Endothelial cell of hepatic sinusoid (primary cell): ENCODE measurements at regions not wholly inside any gene's neighbourhood (a gene's known extent, or its start where the extent isn't known, plus 50 kb on each side); places are given as distances from the start of the nearest gene placed in this dataset.
"Not testable (repeated sequence)": the region's sequence is repeated elsewhere in the genome, so short reads cannot be mapped to it uniquely, and the experiment has no call there.

Experiments
- in situ Hi-C: cut with HindIII; loops from 2 replicates; pipeline ENCODE4 v1.10.0; 2017; ENCODE audit warnings: low sequenced_read_pairs

DNA sequence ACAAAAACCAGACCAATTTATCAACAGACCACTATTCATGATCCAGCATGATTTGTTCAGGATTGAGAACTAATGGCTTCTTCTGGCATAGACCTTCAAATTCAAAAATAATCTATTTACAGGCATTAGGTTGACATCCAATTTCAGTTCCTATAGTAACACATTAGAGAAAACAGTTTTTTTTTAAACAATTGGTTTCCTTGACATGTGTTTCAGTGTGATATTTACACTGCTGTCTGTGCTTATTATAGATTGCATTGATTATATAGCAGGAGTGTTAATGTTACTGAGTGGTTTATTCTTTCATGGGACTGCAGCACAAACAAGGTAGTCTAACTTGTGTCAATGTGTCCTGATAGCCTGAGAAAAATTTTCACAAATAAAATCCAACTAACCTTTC is 579.3 kb downstream of the PLOD2 start:
- in situ Hi-C loops: no loop called here

DNA sequence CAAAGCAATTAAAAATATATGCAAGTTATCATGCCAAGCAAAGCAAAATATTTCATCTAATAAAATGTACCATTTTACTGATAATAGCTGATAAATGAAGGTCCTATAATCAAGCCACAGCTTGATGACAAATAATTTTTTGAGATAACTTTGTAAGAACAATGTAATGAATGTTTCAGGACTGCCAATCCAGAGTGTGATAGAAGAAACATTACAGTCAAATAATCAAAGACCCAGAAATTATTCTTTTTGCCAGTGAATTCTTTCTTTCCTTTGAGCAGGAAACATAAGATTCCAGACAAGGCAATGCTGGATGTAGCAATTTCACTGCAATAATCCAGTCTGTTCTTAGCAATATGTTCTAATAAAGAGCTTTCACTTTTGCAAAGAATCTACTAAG is 556.1 kb downstream of the PLOD2 start:
- in situ Hi-C loops: no loop called here

DNA sequence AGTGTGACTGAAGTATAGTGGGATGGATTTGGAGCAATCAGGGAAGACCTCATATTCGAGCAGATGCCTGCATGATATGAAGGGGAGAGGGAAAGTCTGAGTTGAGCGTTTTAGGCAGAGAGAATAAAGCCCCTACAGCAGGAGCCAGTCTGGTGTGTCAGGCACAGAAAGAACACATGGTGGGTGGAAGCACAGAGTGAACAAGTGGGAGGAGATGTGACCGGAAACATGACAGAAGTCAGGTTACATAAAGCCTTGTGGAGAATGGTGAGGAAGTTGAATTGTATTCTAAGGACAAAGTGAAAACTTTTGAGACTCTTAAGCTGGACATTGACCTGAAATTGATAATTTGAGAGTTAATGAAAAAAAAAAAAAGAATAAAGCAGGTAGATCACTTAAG is 541.0 kb downstream of the PLOD2 start:
- in situ Hi-C loops: no loop called here

DNA sequence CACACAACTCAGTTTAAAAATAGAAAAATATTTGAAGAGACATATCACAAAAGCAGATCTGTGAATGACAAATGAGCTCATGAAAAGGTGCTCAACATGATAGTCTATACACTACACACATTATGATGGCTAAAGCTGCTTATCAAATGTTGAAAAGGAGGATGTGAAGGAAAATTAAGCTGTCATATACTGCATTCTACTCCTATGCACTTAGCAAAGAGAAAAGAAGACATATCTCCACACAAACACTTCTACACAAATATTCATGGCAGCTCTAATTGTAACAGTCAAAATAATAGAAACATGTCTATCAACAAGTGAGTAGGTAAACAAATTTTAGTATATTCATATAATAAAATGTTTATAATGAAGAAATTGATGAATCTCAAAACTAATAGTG is 540.5 kb downstream of the PLOD2 start:
- in situ Hi-C loops: no loop called here

DNA sequence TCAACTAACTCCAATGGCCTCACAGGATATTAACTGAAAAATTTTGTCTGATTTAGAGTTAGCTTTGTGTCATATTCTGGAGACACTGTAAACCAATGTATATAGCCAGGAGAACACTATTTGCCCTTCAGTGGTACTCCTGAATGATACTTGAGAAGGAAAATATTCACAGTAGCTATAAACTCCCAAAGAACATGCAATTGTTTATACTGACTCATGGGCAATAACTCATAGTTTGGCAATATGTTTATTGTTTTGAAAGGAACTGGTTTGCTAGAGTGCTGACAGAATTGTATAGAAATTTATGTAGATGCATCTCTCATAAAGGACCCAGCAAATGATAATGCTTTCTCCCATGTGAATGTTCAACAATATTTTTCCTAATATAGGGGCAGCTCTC is 537.6 kb downstream of the PLOD2 start:
- in situ Hi-C loops: no loop called here

DNA sequence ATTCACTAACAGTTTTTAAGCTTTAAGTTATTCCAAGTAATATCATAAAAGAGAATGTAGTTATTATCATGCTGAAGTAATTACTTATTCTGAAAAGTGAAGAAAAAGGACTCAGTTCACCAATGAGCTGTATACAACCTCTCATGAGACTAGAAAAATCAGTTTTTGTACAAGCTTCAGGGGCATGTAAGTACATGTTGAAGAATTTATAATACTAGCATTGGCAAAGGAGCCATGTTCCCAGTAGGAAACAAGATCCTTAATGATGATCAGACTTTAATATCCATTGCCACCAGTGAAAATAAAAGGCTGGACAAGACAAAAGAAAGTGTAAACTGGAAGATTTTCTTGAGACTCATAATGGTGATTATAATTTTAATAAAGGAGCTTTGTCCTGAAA is 532.8 kb downstream of the PLOD2 start:
- in situ Hi-C loops: no loop called here

DNA sequence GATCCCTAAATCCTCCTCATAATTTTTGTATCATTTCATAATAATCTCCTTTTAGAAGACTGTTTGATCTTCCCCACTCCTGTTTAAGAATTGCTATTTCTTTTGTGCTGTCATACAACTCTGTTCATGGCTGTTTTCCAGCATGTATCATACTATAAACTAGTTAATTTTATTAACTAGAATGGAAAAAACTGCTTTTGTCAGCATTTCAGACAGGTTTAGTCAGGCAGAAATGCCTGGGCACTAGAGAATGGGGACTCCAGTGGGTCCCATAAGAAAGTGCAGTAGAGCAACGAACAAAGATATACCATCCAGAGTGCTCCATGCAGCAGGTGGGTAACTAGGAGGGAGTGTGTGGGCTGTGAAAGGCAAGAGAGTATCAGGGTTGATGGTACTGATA is 523.9 kb downstream of the PLOD2 start:
- in situ Hi-C loops: no loop called here

DNA sequence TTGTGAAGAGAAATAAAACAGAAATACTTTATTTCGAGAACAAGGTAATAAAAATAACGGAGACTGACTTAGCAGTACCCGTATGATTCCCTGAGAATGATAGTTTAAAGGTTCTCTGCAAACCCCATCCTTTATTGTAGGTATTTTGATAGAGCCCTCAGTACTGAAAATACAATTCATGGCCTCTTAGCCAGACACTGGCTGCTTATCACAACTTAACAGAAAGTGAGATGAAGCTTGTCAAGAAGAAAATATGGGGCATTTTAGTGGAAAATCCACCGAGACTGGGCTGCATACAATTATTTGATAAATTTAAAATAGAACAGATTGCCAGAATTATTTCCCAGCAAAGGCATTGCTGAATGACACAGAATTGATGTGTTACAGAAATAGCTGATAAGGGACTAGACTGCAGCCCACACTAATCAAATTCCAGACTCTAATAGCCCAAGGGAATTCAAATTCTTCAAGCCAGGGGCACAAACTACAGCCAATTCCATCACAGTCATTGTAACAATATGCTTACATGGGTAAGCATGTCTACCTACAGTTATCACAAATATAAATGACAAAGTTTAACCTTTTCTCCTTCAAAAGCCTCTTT is 521.9 kb downstream of the PLOD2 start:
- in situ Hi-C loops: no loop called here

DNA sequence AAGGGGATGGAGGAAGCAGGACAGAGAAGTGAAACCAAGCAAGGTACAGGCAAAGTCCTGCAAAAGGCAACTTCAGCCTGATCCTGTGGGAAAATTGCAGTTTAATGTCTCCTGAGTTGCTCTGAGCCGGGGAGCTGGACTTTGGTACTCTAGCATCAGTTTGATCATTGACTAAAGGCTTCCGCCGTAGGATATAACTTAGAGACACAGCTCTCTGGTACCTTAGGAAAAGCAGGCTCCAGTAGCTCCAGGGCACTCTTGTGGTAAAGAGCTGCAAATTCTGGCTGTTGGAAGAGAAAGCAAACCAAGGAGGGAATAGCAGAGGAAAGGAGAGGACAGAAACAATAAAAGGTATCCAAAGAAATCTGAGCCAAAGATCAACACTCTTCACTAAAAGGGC is 521.1 kb downstream of the PLOD2 start:
- in situ Hi-C loops: no loop called here

DNA sequence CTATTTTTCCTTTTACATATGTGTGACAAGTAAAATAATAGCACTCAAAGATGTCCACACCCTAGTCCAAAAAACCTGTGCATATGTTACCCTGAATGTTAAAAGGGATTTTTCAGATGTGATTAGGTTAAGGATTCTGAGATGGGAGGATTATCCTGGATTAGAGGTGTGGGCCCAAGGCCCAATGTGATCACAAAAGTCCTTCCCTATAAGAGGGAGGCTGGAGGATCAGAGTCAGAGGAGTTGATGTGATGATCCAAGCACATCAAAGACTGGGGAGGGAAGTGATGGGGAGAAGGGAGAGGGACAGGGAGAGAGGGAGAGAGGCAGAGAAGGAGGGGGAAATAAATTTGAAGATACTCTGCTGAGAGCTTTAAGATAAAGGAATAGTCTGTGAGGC is 512.6 kb downstream of the PLOD2 start:
- in situ Hi-C loops: no loop called here

DNA sequence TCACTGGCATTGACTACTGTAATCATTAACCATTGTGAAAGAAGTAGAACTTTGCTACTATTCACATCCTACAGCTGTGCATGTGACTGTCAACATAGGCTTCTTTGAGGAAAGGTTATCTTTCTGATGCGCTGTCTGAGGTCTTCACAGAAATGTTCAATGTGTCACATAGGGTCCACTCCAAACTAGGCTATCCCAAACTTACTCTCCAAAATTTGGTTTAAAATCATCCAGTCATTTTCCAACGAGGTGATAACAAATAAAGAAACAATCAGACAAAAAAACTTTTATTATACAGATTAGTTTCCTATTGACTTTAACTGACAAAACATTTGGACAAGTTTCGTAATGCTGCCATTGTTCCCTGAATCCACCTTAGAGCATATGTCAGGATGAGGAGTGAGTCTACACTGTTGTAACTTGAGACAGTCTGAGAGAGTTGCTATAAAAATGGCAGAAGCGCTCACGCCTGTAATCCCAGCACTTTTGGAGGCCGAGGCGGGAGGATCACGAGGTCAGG is 511.6 kb downstream of the PLOD2 start:
- in situ Hi-C loops: no loop called here

DNA sequence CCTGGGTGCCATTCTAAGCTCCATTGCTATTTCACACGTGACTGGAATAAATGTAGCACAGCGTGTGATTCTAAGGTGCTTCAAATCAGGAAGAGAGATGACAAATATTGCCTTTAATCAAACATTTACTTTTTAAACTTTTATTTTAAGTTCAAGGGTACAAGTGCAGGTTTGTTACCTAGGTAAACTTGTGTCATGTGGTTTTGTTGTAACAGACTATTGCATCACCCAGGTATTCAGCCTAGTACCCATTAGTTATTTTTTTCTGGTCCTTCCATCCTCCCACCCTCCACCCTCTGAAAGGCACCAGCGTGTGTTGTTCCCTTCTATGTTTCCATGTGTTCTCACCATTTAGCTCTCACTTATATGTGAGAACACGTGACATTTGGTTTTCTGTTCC is 510.8 kb downstream of the PLOD2 start:
- in situ Hi-C loops: no loop called here

DNA sequence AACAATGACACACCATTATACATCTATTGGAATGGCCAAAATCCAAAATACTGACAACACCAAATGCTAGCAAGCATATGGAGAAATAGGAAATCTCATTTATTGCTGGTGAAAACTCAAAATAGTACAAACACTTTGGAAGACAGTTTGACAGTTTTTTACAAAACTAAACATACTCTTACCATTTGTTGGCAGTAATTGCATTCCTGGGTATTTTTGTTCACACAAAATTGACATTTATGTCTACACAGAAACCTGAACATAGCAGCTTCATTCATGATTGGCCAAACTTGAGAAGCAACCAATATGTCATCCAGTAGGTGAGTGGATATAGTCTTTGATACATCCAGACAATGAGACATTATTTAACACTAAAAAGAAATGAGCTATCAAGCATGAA is 489.9 kb downstream of the PLOD2 start:
- in situ Hi-C loops: no loop called here

DNA sequence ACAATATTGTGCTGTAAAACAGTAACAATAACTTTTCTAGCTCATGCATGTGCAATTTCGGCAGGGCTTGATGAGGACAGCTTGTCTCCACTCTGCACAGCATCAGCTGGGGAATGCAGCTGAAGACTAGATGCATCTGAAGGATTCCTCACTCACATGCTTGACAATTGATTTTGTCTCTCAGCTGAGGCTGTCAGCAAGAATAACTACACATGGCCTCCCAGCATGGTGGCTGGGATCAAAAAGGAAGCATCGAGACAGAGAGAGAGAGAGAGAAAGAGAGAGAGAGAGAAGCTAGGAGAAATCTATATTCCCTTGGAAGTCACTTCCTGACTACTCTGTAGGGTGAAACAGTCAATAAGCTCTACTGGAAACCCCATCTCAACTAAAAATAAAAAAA is 487.1 kb downstream of the PLOD2 start:
- in situ Hi-C loops: no loop called here

DNA sequence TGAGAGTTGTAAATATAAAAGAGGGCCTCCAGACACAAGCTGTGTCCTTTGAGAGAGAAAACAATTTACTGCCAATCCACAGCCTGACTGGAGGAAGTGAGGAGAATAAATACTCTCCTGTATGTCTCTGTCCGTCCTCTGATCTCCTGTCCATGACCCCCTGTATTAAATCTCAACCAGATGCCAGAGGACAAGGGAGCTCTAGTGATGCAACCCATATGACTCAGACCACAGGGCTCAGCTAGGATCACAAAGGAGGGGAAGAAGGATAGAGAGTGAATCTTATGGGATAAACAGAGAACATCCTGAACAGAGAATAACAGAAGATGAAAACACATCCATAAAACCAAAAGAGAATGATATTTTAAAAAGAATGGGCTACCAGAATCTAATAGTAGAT is 482.6 kb downstream of the PLOD2 start:
- in situ Hi-C loops: no loop called here

DNA sequence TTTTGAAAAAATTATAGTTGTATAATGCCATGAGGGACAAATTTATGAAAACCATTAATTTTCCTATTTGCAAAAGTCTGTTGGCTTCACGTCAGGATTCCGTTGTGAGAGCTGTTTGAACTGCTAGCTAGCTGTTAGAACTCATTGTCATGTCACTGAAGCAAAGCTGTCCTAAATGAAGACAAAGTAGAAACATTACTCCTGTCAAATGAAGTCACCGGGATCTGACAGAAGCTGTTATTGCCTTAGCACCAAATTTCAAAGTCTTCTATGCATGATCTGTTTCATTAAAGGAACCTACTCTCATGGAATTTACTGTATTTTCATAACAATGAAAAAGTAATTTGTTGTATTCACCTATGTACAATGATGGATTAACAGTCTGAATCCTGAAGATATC is 479.8 kb downstream of the PLOD2 start:
- in situ Hi-C loops: no loop called here

DNA sequence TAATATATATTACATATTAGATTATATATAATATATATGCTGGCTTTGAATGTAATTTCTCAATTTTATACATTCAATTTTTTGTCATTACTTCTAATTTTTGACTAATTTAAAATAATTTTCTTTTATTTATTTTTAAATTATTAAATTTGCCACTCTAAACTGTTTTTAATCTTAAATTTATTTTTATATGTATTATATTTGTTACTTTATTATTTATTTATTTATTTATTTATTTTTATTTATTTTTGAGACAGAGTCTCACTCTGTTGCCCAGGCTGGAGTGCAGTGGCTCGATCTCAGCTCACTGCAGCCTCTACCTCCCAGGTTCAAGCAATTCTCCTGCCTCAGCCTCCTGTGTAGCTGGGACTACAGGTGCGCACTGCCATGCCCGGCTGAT is 473.0 kb downstream of the PLOD2 start:
- in situ Hi-C loops: not testable (repeated sequence)

DNA sequence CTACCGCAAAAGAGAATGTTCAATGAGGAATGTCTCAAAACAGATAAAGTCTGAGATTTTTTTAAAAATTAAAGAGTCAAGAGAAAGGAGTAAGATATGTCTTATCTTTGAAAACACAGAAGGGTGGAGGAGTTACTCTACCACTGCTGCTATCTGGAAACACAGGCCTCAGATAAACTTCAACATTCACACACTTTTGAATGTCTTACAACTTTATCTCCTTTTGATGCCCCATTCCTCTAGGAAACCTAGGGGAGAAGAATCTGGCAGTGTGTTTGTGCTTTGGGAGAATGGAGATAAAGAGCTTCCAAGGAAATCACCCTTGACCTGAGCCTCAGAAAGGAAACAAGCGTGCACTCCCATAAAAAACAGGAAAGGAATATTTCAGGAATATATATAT is 468.2 kb downstream of the PLOD2 start:
- in situ Hi-C loops: no loop called here

DNA sequence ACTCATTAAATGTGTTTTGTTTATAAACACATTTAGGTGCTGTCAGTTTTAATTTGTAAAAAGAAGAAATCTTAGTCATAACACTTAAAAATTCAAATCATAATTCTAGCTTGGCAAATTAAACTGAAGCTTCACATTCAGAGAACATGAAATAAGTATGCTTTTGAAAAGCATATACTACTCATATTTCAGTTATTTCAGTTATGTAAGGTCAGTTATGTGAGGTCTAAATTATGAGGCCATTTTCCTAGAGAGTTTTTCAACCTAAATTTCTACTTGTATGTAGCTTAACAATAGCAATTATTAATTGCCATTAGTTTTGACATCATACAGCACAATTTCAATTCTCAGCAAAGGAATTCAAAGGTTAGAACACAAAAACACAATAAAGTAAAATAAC is 465.0 kb downstream of the PLOD2 start:
- in situ Hi-C loops: no loop called here

DNA sequence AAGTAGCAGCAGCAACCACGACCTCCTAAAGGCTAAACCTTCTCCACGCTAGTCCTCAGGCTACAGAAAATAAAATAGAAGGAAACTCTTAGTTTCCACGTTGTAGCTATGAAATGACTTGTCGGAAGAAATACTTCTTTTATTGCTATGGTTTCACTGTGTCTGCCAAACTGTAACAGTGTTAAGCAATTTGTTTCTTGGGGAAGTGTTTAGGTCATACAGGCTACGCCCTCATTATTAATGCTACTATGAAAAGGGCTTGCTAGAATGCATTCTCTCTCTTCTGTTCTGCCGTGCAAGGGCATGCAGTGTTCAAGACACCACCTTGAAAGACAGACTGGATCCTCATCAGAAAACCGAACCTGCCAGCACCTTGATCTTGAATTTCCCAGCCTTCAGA is 462.7 kb downstream of the PLOD2 start:
- in situ Hi-C loops: no loop called here

DNA sequence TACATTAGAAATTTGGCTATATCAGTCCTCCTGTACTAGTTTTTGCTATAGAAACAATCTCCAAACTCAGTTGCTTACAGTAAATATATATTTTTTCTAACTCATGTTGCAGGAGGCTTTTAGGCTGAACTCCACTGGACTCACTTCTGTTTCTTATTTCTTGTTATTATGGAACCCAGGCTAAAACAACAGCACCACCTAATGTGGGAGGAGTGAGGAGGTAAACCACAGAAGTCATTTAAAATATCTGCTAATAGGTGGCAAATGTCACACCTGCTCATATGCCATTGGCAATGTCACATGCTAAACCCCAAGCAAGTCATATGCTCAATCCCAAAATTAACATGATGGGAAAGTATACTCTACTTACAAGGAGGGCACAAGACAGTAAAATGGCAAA is 462.2 kb downstream of the PLOD2 start:
- in situ Hi-C loops: no loop called here

DNA sequence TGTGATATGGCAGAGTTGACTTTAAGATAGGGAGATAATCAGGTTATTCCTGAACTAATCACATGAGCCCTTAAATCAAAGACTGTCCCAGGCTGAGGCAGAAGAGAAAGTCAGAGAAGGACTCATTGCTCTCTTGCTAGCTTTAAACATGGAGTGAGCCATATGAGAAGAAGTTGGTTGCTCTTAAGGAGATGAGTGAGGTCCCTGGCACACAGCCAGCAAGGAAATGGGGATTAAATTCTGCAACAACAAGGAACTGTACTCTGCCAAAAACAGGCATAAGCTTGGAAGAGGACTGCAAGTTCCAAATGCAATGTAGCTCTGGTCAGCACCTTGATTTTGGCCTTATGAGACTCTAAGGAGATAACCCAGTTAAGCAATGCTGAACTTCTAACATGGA is 457.0 kb downstream of the PLOD2 start:
- in situ Hi-C loops: no loop called here

DNA sequence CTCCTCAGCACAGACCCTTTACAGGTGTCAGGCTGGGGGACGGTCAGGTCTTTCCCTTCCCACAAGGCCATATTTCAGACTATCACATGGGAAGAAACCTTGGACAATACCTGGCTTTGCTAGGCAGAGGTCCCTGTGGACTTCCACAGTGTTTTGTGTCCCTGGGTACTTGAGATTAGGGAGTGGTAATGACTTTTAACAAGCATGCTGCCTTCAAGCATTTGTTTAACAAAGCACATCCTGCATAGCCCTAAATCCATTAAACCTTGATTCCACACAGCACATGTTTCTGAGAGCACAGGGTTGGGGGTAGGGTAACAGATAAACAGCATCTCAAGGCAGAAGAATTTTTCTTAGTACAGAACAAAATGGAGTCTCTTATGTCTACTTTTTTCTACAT is 451.2 kb downstream of the PLOD2 start:
- in situ Hi-C loops: not testable (repeated sequence)
